GM12878 (cell line): ENCODE measurements at regions not wholly inside any gene's neighbourhood (a gene's known extent, or its start where the extent isn't known, plus 50 kb on each side); places are given as distances from the start of the nearest gene placed in this dataset.

Experiments used
- ATF7 ChIP-seq: fragments of 450-650 bp; IDR thresholded peaks from 2 replicates; pipeline ENCODE4 v1.6.1; 2016; ENCODE audit warnings: low read depth, mild to moderate bottlenecking
- SMARCA5 ChIP-seq: fragments of 450-650 bp; IDR thresholded peaks from 2 replicates; pipeline ENCODE4 v1.6.1; 2017; ENCODE audit warnings: mild to moderate bottlenecking
- TBL1XR1 ChIP-seq: IDR thresholded peaks from 2 replicates; pipeline ENCODE4 v1.6.1; 2012; ENCODE audit warnings: low read depth, low read length, improper control_type of control experiment
- TF ChIP-seq, protein P1 (sequence below): IDR thresholded peaks from 2 replicates; pipeline ENCODE4 v1.6.1; 2011; ENCODE audit warnings: mild to moderate bottlenecking, low read depth, low read length, moderate library complexity; ENCODE audit not compliant: insufficient replicate concordance
- TF ChIP-seq, protein P2 (sequence below): fragments of 450-650 bp; IDR thresholded peaks from 2 replicates; pipeline ENCODE4 v1.6.1; 2017; ENCODE audit warnings: mild to moderate bottlenecking, low read depth, inconsistent platforms; ENCODE audit not compliant: poor library complexity, severe bottlenecking
- TF ChIP-seq, protein P3 (sequence below): fragments of 450-650 bp; IDR thresholded peaks from 2 replicates; pipeline ENCODE4 v1.6.1; 2017; ENCODE audit warnings: mild to moderate bottlenecking, moderate library complexity

DNA sequence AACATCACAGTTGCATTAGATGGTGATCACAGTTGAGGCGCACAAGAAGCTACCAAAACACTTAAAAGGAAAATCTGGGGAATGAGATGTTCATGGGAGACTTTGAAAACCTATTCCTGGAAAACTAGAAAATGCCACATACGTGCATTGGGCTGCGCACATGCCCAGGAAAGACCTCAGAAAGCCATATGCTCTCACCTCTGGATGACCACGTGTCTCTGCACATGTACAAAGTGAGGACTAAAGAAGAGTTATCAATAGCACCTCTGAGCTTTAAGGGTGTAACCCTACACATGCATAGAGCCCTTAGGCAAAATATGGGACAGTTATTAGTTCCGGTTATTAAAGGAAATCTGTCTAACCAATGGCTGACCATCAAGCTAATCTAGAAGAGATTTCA is 77.7 kb downstream of the CRPPA start (continued):
- TF ChIP-seq SMARCA5: no peak
- no peak for TF ChIP-seq ATF7
- TF ChIP-seq, protein P1, sequence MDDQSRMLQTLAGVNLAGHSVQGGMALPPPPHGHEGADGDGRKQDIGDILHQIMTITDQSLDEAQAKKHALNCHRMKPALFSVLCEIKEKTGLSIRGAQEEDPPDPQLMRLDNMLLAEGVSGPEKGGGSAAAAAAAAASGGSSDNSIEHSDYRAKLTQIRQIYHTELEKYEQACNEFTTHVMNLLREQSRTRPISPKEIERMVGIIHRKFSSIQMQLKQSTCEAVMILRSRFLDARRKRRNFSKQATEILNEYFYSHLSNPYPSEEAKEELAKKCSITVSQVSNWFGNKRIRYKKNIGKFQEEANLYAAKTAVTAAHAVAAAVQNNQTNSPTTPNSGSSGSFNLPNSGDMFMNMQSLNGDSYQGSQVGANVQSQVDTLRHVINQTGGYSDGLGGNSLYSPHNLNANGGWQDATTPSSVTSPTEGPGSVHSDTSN: no peak
- TF ChIP-seq, protein P2, sequence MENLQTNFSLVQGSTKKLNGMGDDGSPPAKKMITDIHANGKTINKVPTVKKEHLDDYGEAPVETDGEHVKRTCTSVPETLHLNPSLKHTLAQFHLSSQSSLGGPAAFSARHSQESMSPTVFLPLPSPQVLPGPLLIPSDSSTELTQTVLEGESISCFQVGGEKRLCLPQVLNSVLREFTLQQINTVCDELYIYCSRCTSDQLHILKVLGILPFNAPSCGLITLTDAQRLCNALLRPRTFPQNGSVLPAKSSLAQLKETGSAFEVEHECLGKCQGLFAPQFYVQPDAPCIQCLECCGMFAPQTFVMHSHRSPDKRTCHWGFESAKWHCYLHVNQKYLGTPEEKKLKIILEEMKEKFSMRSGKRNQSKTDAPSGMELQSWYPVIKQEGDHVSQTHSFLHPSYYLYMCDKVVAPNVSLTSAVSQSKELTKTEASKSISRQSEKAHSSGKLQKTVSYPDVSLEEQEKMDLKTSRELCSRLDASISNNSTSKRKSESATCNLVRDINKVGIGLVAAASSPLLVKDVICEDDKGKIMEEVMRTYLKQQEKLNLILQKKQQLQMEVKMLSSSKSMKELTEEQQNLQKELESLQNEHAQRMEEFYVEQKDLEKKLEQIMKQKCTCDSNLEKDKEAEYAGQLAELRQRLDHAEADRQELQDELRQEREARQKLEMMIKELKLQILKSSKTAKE: no peak
- no peak for TF ChIP-seq TBL1XR1
- TF ChIP-seq, protein P3, sequence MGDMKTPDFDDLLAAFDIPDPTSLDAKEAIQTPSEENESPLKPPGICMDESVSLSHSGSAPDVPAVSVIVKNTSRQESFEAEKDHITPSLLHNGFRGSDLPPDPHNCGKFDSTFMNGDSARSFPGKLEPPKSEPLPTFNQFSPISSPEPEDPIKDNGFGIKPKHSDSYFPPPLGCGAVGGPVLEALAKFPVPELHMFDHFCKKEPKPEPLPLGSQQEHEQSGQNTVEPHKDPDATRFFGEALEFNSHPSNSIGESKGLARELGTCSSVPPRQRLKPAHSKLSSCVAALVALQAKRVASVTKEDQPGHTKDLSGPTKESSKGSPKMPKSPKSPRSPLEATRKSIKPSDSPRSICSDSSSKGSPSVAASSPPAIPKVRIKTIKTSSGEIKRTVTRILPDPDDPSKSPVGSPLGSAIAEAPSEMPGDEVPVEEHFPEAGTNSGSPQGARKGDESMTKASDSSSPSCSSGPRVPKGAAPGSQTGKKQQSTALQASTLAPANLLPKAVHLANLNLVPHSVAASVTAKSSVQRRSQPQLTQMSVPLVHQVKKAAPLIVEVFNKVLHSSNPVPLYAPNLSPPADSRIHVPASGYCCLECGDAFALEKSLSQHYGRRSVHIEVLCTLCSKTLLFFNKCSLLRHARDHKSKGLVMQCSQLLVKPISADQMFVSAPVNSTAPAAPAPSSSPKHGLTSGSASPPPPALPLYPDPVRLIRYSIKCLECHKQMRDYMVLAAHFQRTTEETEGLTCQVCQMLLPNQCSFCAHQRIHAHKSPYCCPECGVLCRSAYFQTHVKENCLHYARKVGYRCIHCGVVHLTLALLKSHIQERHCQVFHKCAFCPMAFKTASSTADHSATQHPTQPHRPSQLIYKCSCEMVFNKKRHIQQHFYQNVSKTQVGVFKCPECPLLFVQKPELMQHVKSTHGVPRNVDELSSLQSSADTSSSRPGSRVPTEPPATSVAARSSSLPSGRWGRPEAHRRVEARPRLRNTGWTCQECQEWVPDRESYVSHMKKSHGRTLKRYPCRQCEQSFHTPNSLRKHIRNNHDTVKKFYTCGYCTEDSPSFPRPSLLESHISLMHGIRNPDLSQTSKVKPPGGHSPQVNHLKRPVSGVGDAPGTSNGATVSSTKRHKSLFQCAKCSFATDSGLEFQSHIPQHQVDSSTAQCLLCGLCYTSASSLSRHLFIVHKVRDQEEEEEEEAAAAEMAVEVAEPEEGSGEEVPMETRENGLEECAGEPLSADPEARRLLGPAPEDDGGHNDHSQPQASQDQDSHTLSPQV: no peak
- TF ChIP-seq, all 136 proteins: peak for 0
